ENCODE measurements at regions not wholly inside any gene's neighbourhood (a gene's known extent, or its start where the extent isn't known, plus 50 kb on each side); places are given as distances from the start of the nearest gene placed in this dataset.

GRCh38 chr9:6072453-6072852, 57.0 kb upstream of the RANBP6 start:
- DNase-seq: no peak
- intact Hi-C loops (cut with micrococcal nuclease): no loop called here
- ATAC-seq: no peak

GRCh38 chr9:6068983-6069382, 53.6 kb upstream of the RANBP6 start:
- DNase-seq (no peak), ATAC-seq (no peak)
- intact Hi-C loops (cut with micrococcal nuclease): no loop called here

GRCh38 chr9:6067426-6067825, 52.0 kb upstream of the RANBP6 start:
- intact Hi-C loops (cut with micrococcal nuclease): no loop called here
- no peak for DNase-seq
- ATAC-seq: no peak
